HAP-1 (cell line): ENCODE measurements at regions not wholly inside any gene's neighbourhood (a gene's known extent, or its start where the extent isn't known, plus 50 kb on each side); places are given as distances from the start of the nearest gene placed in this dataset.
A peak's percentile ranks its signal among the peaks of the same experiment; 100 is the strongest.

Experiments
- DNase-seq, 2 experiments: peaks; one replicate each; pipeline ENCODE4 v3.0.0-alpha.2; 2016 to 2020; ENCODE audit warnings: low spot score in 2 of 2
- H3K27me3 ChIP-seq: fragments of 250-450 bp; sonication (Bioruptor Pico); 2 replicates; pipeline ENCODE4 v1.5.1; 2020; ENCODE audit warnings: low read depth, mild to moderate bottlenecking, moderate library complexity
- H3K36me3 ChIP-seq: fragments of 250-450 bp; sonication (Bioruptor Pico); replicated peaks from 2 replicates; pipeline ENCODE4 v1.5.1; 2020; ENCODE audit warnings: mild to moderate bottlenecking
- H3K4me1 ChIP-seq: fragments of 250-450 bp; sonication (Bioruptor Pico); 2 replicates; pipeline ENCODE4 v1.5.1; 2020; ENCODE audit warnings: mild to moderate bottlenecking
- H3K4me3 ChIP-seq: fragments of 250-450 bp; sonication (Bioruptor Pico); 2 replicates; pipeline ENCODE4 v1.5.1; 2020; ENCODE audit warnings: mild to moderate bottlenecking, moderate library complexity
- H3K9me3 ChIP-seq: fragments of 250-450 bp; sonication (Bioruptor Pico); 2 replicates; pipeline ENCODE4 v1.5.1; 2020; ENCODE audit warnings: mild to moderate bottlenecking, moderate library complexity
- in situ Hi-C: fragments of 300-500 bp; cut with MboI; formaldehyde crosslinking; loops from 3 replicates; pipeline ENCODE4 v1.14.3; 2020; ENCODE audit warnings: low sequenced_read_pairs, inconsistent platforms, mixed read lengths

- H3K4me1 ChIP-seq: peaks cover 83% of the 10 kb centered on the region
- in situ Hi-C loops: no loop called here
Observed at GRCh38 chr4:41430792-41431191, 107.2 kb upstream of the LIMCH1 start.

GRCh38 chr4:41431276-41431675 is 106.7 kb upstream of the LIMCH1 start:
- Histone ChIP-seq H3K9me3 (no peaks in the 10 kb centered on the region), H3K36me3 (no peaks in the 10 kb centered on the region), H3K4me1 (peaks cover 88% of the 10 kb centered on the region), H3K4me3 (no peak overlapping the region), H3K27me3 (no peaks in the 10 kb centered on the region)
- no peak for DNase-seq
- in situ Hi-C loops: no loop called here

More at GRCh38 chr4:41430792-41431191, 107.2 kb upstream of the LIMCH1 start:
- H3K4me3 ChIP-seq: no peak overlapping the region
- no peak for DNase-seq
- H3K36me3 ChIP-seq: no peaks in the 10 kb centered on the region
- H3K27me3 ChIP-seq: no peaks in the 10 kb centered on the region
- H3K9me3 ChIP-seq: no peaks in the 10 kb centered on the region

GRCh38 chr4:41432219-41432618 is 105.7 kb upstream of the LIMCH1 start:
- in situ Hi-C loops: no loop called here

GRCh38 chr4:41432881-41433280 is 105.1 kb upstream of the LIMCH1 start:
- Histone ChIP-seq H3K9me3 (no peaks in the 10 kb centered on the region), H3K4me1 (peaks cover 88% of the 10 kb centered on the region), H3K4me3 (no peak overlapping the region), H3K36me3 (no peaks in the 10 kb centered on the region), H3K27me3 (no peaks in the 10 kb centered on the region)
- DNase-seq: peak; percentile 61 to 100
- in situ Hi-C loops: no loop called here

More at GRCh38 chr4:41432219-41432618, 105.7 kb upstream of the LIMCH1 start:
- Histone ChIP-seq H3K4me1 (peaks cover 88% of the 10 kb centered on the region), H3K27me3 (no peaks in the 10 kb centered on the region), H3K36me3 (no peaks in the 10 kb centered on the region), H3K4me3 (no peak overlapping the region), H3K9me3 (no peaks in the 10 kb centered on the region)
- DNase-seq: no peak

GRCh38 chr4:41433361-41433760 is 104.6 kb upstream of the LIMCH1 start:
- peaks cover 88% of the 10 kb centered on the region for H3K4me1 ChIP-seq
- H3K9me3 ChIP-seq: no peaks in the 10 kb centered on the region
- H3K27me3 ChIP-seq: no peaks in the 10 kb centered on the region
- H3K36me3 ChIP-seq: no peaks in the 10 kb centered on the region
- in situ Hi-C loops: no loop called here
- H3K4me3 ChIP-seq: no peak overlapping the region
- DNase-seq: peak in 1 of 2 experiments; percentile 37

- no peak overlapping the region for H3K4me3 ChIP-seq
- no peaks in the 10 kb centered on the region for H3K27me3 ChIP-seq
- H3K9me3 ChIP-seq: no peaks in the 10 kb centered on the region
- DNase-seq: no peak
- peaks cover 79% of the 10 kb centered on the region for H3K4me1 ChIP-seq
- in situ Hi-C loops: no loop called here
- no peaks in the 10 kb centered on the region for H3K36me3 ChIP-seq
Observed at GRCh38 chr4:41435510-41435909, 102.4 kb upstream of the LIMCH1 start.

- in situ Hi-C loops: no loop called here
- Histone ChIP-seq H3K9me3 (no peaks in the 10 kb centered on the region), H3K4me1 (peaks cover 79% of the 10 kb centered on the region), H3K4me3 (no peak overlapping the region), H3K27me3 (no peaks in the 10 kb centered on the region), H3K36me3 (no peaks in the 10 kb centered on the region)
- DNase-seq: no peak
Observed at GRCh38 chr4:41436419-41436818, 101.5 kb upstream of the LIMCH1 start.

- in situ Hi-C loops: no loop called here
- Histone ChIP-seq H3K36me3 (no peaks in the 10 kb centered on the region), H3K27me3 (no peaks in the 10 kb centered on the region), H3K9me3 (no peaks in the 10 kb centered on the region), H3K4me3 (no peak overlapping the region), H3K4me1 (peaks cover 79% of the 10 kb centered on the region)
- DNase-seq: peak; percentile 82 to 99
Observed at GRCh38 chr4:41437111-41437536, 100.8 kb upstream of the LIMCH1 start.

- in situ Hi-C loops: no loop called here
- Histone ChIP-seq H3K4me3 (no peak overlapping the region), H3K36me3 (no peaks in the 10 kb centered on the region), H3K27me3 (no peaks in the 10 kb centered on the region), H3K9me3 (no peaks in the 10 kb centered on the region), H3K4me1 (peaks cover 72% of the 10 kb centered on the region)
- DNase-seq: no peak
Observed at GRCh38 chr4:41438931-41439297, 99.0 kb upstream of the LIMCH1 start.

- DNase-seq: no peak
- Histone ChIP-seq H3K4me3 (no peak overlapping the region), H3K27me3 (no peaks in the 10 kb centered on the region), H3K9me3 (no peaks in the 10 kb centered on the region), H3K4me1 (peaks cover 38% of the 10 kb centered on the region), H3K36me3 (no peaks in the 10 kb centered on the region)
- in situ Hi-C loops: no loop called here
Observed at GRCh38 chr4:41442810-41443209, 95.1 kb upstream of the LIMCH1 start.

GRCh38 chr4:41443340-41444079 is 94.4 kb upstream of the LIMCH1 start:
- H3K36me3 ChIP-seq: no peaks in the 10 kb centered on the region
- peaks cover 31% of the 10 kb centered on the region for H3K4me1 ChIP-seq
- no peaks in the 10 kb centered on the region for H3K27me3 ChIP-seq
- in situ Hi-C loops: no loop called here
- H3K4me3 ChIP-seq: no peak overlapping the region
- no peaks in the 10 kb centered on the region for H3K9me3 ChIP-seq
- no peak for DNase-seq

- Histone ChIP-seq H3K4me3 (no peak overlapping the region), H3K27me3 (no peaks in the 10 kb centered on the region), H3K9me3 (no peaks in the 10 kb centered on the region), H3K4me1 (peaks cover 15% of the 10 kb centered on the region), H3K36me3 (no peaks in the 10 kb centered on the region)
- in situ Hi-C loops: no loop called here
- no peak for DNase-seq
Observed at GRCh38 chr4:41446391-41446790, 91.6 kb upstream of the LIMCH1 start.

GRCh38 chr4:41446981-41447725 is 90.8 kb upstream of the LIMCH1 start:
- Histone ChIP-seq H3K27me3 (no peaks in the 10 kb centered on the region), H3K4me3 (no peak overlapping the region), H3K4me1 (peaks cover 8% of the 10 kb centered on the region), H3K9me3 (no peaks in the 10 kb centered on the region), H3K36me3 (no peaks in the 10 kb centered on the region)
- DNase-seq: no peak
- in situ Hi-C loops: no loop called here

- Histone ChIP-seq H3K27me3 (no peaks in the 10 kb centered on the region), H3K4me1 (no peaks in the 10 kb centered on the region), H3K9me3 (no peaks in the 10 kb centered on the region), H3K4me3 (no peak overlapping the region), H3K36me3 (no peaks in the 10 kb centered on the region)
- in situ Hi-C loops: no loop called here
- no peak for DNase-seq
Observed at GRCh38 chr4:41448934-41449333, 89.0 kb upstream of the LIMCH1 start.
